ENCODE measurements at regions not wholly inside any gene's neighbourhood (a gene's known extent, or its start where the extent isn't known, plus 50 kb on each side); places are given as distances from the start of the nearest gene placed in this dataset.

- no peak for DNase-seq (ENCODE audit: low spot score)
Measured at GRCh38 chr7:1321411-1322239, 89.0 kb downstream of the UNCX start.

GRCh38 chr7:1322240-1323110 is 89.8 kb downstream of the UNCX start:
- DNase-seq (ENCODE audit: low spot score) = no peak

- no peak for DNase-seq (ENCODE audit: low spot score)
Measured at GRCh38 chr7:1323178-1324027, 90.7 kb downstream of the UNCX start.

- no peak for DNase-seq (ENCODE audit: low spot score)
Measured at GRCh38 chr7:1324028-1324900, 91.6 kb downstream of the UNCX start.

GRCh38 chr7:1325246-1325645 is 92.6 kb downstream of the UNCX start:
- DNase-seq (ENCODE audit: low spot score) = no peak

GRCh38 chr7:1325646-1326510 is 93.2 kb downstream of the UNCX start:
- DNase-seq (ENCODE audit: low spot score) = no peak

- no peak for DNase-seq (ENCODE audit: low spot score)
Measured at GRCh38 chr7:1326511-1326785, 93.8 kb downstream of the UNCX start.

- DNase-seq (ENCODE audit: low spot score) = no peak
Measured at GRCh38 chr7:1329261-1329660, 96.6 kb downstream of the UNCX start.

- no peak for DNase-seq (ENCODE audit: low spot score)
Measured at GRCh38 chr7:1329966-1330800, 97.5 kb downstream of the UNCX start.

- no peak for DNase-seq (ENCODE audit: low spot score)
Measured at GRCh38 chr7:1330801-1331425, 98.2 kb downstream of the UNCX start.

GRCh38 chr7:1331561-1332467 is 99.1 kb downstream of the UNCX start:
- DNase-seq (ENCODE audit: low spot score) = no peak

- DNase-seq (ENCODE audit: low spot score) = no peak
Measured at GRCh38 chr7:1336509-1336908, 103.8 kb downstream of the UNCX start.

- no peak for DNase-seq (ENCODE audit: low spot score)
Measured at GRCh38 chr7:1339611-1340010, 106.9 kb downstream of the UNCX start.

GRCh38 chr7:1340031-1340430 is 107.4 kb downstream of the UNCX start:
- no peak for DNase-seq (ENCODE audit: low spot score)

- no peak for DNase-seq (ENCODE audit: low spot score)
Measured at GRCh38 chr7:1340461-1341360, 108.0 kb downstream of the UNCX start.

- no peak for DNase-seq (ENCODE audit: low spot score)
Measured at GRCh38 chr7:1341361-1342089, 108.9 kb downstream of the UNCX start.
